ENCODE measurements at regions not wholly inside any gene's neighbourhood (a gene's known extent, or its start where the extent isn't known, plus 50 kb on each side); places are given as distances from the start of the nearest gene placed in this dataset.
"Not testable (repeated sequence)": the region's sequence is repeated elsewhere in the genome, so short reads cannot be mapped to it uniquely, and the experiment has no call there.

DNA sequence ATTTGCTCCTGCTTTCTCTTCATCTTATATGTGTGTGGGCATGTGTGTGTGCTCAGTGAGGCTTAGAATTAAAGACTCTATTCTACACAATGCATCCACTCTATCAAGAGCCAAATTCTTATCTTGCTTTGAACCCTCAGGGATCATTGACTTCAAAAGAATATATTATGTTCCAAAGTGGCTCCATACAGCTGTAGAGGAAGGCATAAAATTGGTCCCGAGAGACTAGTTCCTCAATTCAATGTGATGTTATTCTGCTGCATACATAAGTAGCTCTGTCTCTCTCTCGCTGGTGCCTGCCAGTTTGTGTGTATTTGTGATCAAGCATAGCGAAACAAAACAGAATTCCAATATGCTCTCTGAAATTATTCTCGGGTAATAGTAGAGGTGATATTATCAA is 997.9 kb upstream of the POT1 start:
- no peak for TF ChIP-seq CTCF (IDR thresholded peaks at IDR 0.05; ENCODE audit: low read depth, low read length)
- DNase-seq (ENCODE audit: low read depth in 2 of 2), result no peak
- H3K4me3 ChIP-seq (replicated peaks in 1 of 2; ENCODE audit: low read depth in 2 of 2, low read length in 2 of 2), result no peak overlapping the region

GRCh38 chr7:125926621-125927020 is 997.0 kb upstream of the POT1 start:
- no peak for TF ChIP-seq CTCF (IDR thresholded peaks at IDR 0.05; ENCODE audit: low read depth, low read length)
- no peak for DNase-seq (ENCODE audit: low read depth in 2 of 2)
- no peak overlapping the region for H3K4me3 ChIP-seq (replicated peaks in 1 of 2; ENCODE audit: low read depth in 2 of 2, low read length in 2 of 2)

- DNase-seq (ENCODE audit: low read depth in 2 of 2), result no peak
- TF ChIP-seq CTCF (IDR thresholded peaks at IDR 0.05; ENCODE audit: low read depth, low read length), result no peak
- H3K4me3 ChIP-seq (replicated peaks in 1 of 2; ENCODE audit: low read depth in 2 of 2, low read length in 2 of 2), result no peak overlapping the region
These were observed 994.4 kb upstream of the POT1 start for GRCh38 chr7:125924037-125924436.

GRCh38 chr7:125915381-125915948 is 985.8 kb upstream of the POT1 start:
- DNase-seq (ENCODE audit: low read depth in 2 of 2); H3K4me3 ChIP-seq (replicated peaks in 1 of 2; ENCODE audit: low read depth in 2 of 2, low read length in 2 of 2): not testable (repeated sequence)

- no peak for DNase-seq (ENCODE audit: low read depth in 2 of 2)
- no peak for TF ChIP-seq CTCF (IDR thresholded peaks at IDR 0.05; ENCODE audit: low read depth, low read length)
- no peak overlapping the region for H3K4me3 ChIP-seq (replicated peaks in 1 of 2; ENCODE audit: low read depth in 2 of 2, low read length in 2 of 2)
These were observed 979.1 kb upstream of the POT1 start for GRCh38 chr7:125908711-125909110.

- TF ChIP-seq CTCF (IDR thresholded peaks at IDR 0.05; ENCODE audit: low read depth, low read length), result no peak
- no peak for DNase-seq (ENCODE audit: low read depth in 2 of 2)
These were observed 970.0 kb upstream of the POT1 start for GRCh38 chr7:125899577-125899976.

DNA sequence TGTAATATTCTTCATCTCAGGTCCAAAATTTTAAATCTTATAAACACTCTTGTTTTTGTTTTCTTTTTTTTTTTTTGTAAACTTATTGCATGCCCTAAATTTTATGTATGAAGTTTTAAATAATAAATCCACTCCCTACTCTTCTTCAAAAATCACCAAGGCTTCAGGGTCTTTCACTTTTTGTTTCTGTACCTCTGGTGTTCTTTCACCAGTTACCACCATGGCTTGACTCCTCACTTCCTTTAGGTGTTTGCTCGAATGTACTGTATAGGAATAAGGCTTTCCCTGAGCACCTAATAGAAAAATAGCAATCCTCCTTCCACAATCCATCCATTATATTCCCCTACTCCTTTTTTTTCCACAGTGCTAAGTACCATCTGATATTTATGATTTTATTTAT is 962.8 kb upstream of the POT1 start:
- TF ChIP-seq CTCF (IDR thresholded peaks at IDR 0.05; ENCODE audit: low read depth, low read length), result no peak
- no peak overlapping the region for H3K4me3 ChIP-seq (replicated peaks in 1 of 2; ENCODE audit: low read depth in 2 of 2, low read length in 2 of 2)
- no peak for DNase-seq (ENCODE audit: low read depth in 2 of 2)

More at GRCh38 chr7:125899577-125899976, 970.0 kb upstream of the POT1 start:
- H3K4me3 ChIP-seq (replicated peaks in 1 of 2; ENCODE audit: low read depth in 2 of 2, low read length in 2 of 2), result no peak overlapping the region

All from cardiac fibroblast (primary cell).